HEK293T (cell line): ENCODE measurements at regions not wholly inside any gene's neighbourhood (a gene's known extent, or its start where the extent isn't known, plus 50 kb on each side); places are given as distances from the start of the nearest gene placed in this dataset.

Experiments
- CTCF ChIA-PET: fragments of 350-600 bp; formaldehyde crosslinking; extraction: SDS; loops from one replicate; lab custom pipeline; 2021; ENCODE audit warnings: antibody characterized with exemption, inconsistent platforms; lab: Yijun Ruan, JAX
- POLR2A ChIA-PET: fragments of 350-600 bp; formaldehyde crosslinking; extraction: SDS; loops from one replicate; lab custom pipeline; 2020; ENCODE audit warnings: antibody characterized with exemption, inconsistent platforms; lab: Yijun Ruan, JAX
- DNase-seq: peaks from one replicate; pipeline ENCODE4 v3.0.0; 2012; ENCODE audit warnings: mixed read lengths; ENCODE audit errors: extremely low spot score
- ARNT ChIP-seq: fragments of 450-650 bp; IDR thresholded peaks from 2 replicates; pipeline ENCODE4 v1.6.1; 2017; ENCODE audit warnings: mild to moderate bottlenecking
- BHLHE40 ChIP-seq: fragments of 450-650 bp; IDR thresholded peaks from 2 replicates; pipeline ENCODE4 v1.6.1; 2016; ENCODE audit warnings: mild to moderate bottlenecking, moderate library complexity, borderline replicate concordance
- CTBP1 ChIP-seq: fragments of 450-650 bp; IDR thresholded peaks from 2 replicates; pipeline ENCODE4 v1.6.1; 2016; ENCODE audit warnings: borderline replicate concordance
- ELF4 ChIP-seq: fragments of 450-650 bp; IDR thresholded peaks from 2 replicates; pipeline ENCODE4 v1.6.1; 2017; ENCODE audit warnings: antibody characterized with exemption
- FOXA1 ChIP-seq: fragments of 450-650 bp; IDR thresholded peaks from 2 replicates; pipeline ENCODE4 v1.6.1; 2016; ENCODE audit warnings: mild to moderate bottlenecking
- FOXK2 ChIP-seq: fragments of 450-650 bp; IDR thresholded peaks from 2 replicates; pipeline ENCODE4 v1.6.1; 2016; ENCODE audit warnings: mild to moderate bottlenecking
- FOXM1 ChIP-seq: fragments of 450-650 bp; IDR thresholded peaks from 2 replicates; pipeline ENCODE4 v1.6.1; 2017; ENCODE audit warnings: mild to moderate bottlenecking, borderline replicate concordance
- HDGF ChIP-seq: fragments of 450-650 bp; IDR thresholded peaks from 2 replicates; pipeline ENCODE4 v1.6.1; 2017; ENCODE audit warnings: antibody characterized with exemption, borderline replicate concordance
- L3MBTL2 ChIP-seq: fragments of 450-650 bp; conservative IDR thresholded peaks from 2 replicates; pipeline ENCODE4 v1.6.1; 2016; ENCODE audit warnings: mild to moderate bottlenecking
- LEF1 ChIP-seq: fragments of 450-650 bp; IDR thresholded peaks from 2 replicates; pipeline ENCODE4 v1.6.1; 2017; ENCODE audit warnings: mild to moderate bottlenecking, borderline replicate concordance
- NFRKB ChIP-seq: fragments of 450-650 bp; IDR thresholded peaks from 2 replicates; pipeline ENCODE4 v1.6.1; 2016; ENCODE audit warnings: mild to moderate bottlenecking, moderate library complexity
- PKNOX1 ChIP-seq: fragments of 450-650 bp; IDR thresholded peaks from 2 replicates; pipeline ENCODE4 v1.6.1; 2016
- SP1 ChIP-seq: fragments of 450-650 bp; IDR thresholded peaks from 2 replicates; pipeline ENCODE4 v1.6.1; 2017
- SUZ12 ChIP-seq: fragments of 450-650 bp; IDR thresholded peaks from 2 replicates; pipeline ENCODE4 v1.6.1; 2016; ENCODE audit warnings: mild to moderate bottlenecking
- TARDBP ChIP-seq: fragments of 450-650 bp; IDR thresholded peaks from 2 replicates; pipeline ENCODE4 v1.6.1; 2016
- ZNF384 ChIP-seq: fragments of 450-650 bp; IDR thresholded peaks from 2 replicates; pipeline ENCODE4 v1.6.1; 2016

- POLR2A ChIA-PET: no interaction called here
- CTCF ChIA-PET: interaction anchor here (1.4 kb wide), 1 partner anchor 52 kb away, joined by 4 read pairs; no protein-coding TSS in a partner anchor
- TF ChIP-seq PKNOX1: no peak
- no peak for TF ChIP-seq SP1
- no peak for TF ChIP-seq FOXM1
- TF ChIP-seq BHLHE40: no peak
- TF ChIP-seq ZNF384: no peak
- TF ChIP-seq FOXK2: no peak
- no peak for TF ChIP-seq TARDBP
- no peak for TF ChIP-seq NFRKB
- TF ChIP-seq LEF1: no peak
- TF ChIP-seq HDGF: no peak
- TF ChIP-seq ELF4: no peak
- TF ChIP-seq FOXA1: no peak
- no peak for TF ChIP-seq SUZ12
- no peak for DNase-seq
These were observed 145.8 kb upstream of the ETS2 start for GRCh38 chr21:38659936-38660332.

GRCh38 chr21:38660333-38661196, 145.2 kb upstream of the ETS2 start:
- CTCF ChIA-PET: no interaction called here
- TF ChIP-seq L3MBTL2 (no peak), LEF1 (no peak), ZNF384 (no peak), PKNOX1 (no peak), FOXK2 (no peak), TARDBP (no peak), FOXA1 (no peak), SUZ12 (no peak), ARNT (no peak), NFRKB (no peak), FOXM1 (no peak), ELF4 (no peak), HDGF (no peak), CTBP1 (no peak), SP1 (no peak), BHLHE40 (no peak)
- DNase-seq: no peak
- POLR2A ChIA-PET: no interaction called here

- peak; percentile 18 for DNase-seq
- CTCF ChIA-PET: no interaction called here
- POLR2A ChIA-PET: no interaction called here
- TF ChIP-seq ARNT: no peak
- TF ChIP-seq FOXM1: no peak
- TF ChIP-seq BHLHE40: no peak
- no peak for TF ChIP-seq FOXA1
- no peak for TF ChIP-seq SUZ12
- TF ChIP-seq ELF4: no peak
- no peak for TF ChIP-seq TARDBP
- no peak for TF ChIP-seq NFRKB
- TF ChIP-seq CTBP1: no peak
- no peak for TF ChIP-seq PKNOX1
- no peak for TF ChIP-seq HDGF
- TF ChIP-seq FOXK2: no peak
- TF ChIP-seq L3MBTL2: no peak
- TF ChIP-seq ZNF384: no peak
- no peak for TF ChIP-seq SP1
- no peak for TF ChIP-seq LEF1
These were observed 144.4 kb upstream of the ETS2 start for GRCh38 chr21:38661197-38661871.

- DNase-seq: no peak
- CTCF ChIA-PET: no interaction called here
- TF ChIP-seq PKNOX1 (no peak), FOXK2 (no peak), TARDBP (no peak), ARNT (no peak)
These were observed 143.7 kb upstream of the ETS2 start for GRCh38 chr21:38661889-38662568.

GRCh38 chr21:38663282-38663681, 142.4 kb upstream of the ETS2 start:
- no peak for DNase-seq
- TF ChIP-seq PKNOX1 (no peak), SP1 (no peak), L3MBTL2 (no peak), ELF4 (no peak), FOXM1 (no peak), FOXA1 (no peak)
- ChIA-PET CTCF (no interaction called here), POLR2A (no interaction called here)

More at GRCh38 chr21:38661889-38662568, 143.7 kb upstream of the ETS2 start:
- POLR2A ChIA-PET: no interaction called here
